GM18502 (cell line): ENCODE measurements at regions not wholly inside any gene's neighbourhood (a gene's known extent, or its start where the extent isn't known, plus 50 kb on each side); places are given as distances from the start of the nearest gene placed in this dataset.

Experiments used
- ATAC-seq: cut with Tn5 transposase; IDR thresholded peaks from one replicate; pipeline ENCODE4 v1.9.1; 2021; ENCODE audit warnings: mild to moderate bottlenecking; ENCODE audit not compliant: unreplicated experiment, poor library complexity

DNA sequence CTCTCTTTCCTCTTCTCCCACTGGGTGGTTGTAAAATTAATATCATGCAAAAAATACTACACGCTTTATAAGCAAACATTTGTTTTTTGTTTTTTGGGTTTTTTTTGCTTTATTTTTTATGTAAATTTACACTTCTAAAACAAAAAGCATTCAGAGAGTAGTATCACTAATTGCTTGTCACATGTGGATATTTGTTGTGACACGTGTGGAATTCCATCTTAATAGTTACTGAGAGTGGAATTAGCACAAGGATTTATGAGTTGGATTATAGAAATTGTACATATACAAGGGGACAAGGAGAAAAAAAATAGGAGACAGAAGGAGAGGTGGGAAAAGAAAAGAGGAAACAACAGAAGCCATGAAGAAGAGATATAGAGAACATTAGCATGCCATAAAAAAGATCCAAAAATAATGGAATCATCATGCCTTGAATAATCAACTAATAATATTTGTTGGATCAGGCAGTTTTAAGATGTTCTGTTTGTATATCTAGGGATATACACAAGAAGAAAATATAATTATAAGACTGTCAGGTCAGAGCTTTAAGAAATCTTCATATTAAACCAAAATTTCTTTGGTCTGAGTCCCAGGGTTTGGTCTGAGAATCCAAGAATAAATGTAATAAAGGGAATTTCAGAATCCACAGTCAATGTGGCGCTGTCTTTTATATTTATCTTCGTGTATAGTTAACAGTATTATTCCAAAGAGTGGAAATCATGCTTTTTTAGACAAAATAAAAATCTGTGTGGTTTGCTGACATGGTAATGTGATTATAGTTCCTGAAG lies 98.5 kb upstream of the INTU start:
- no peak for ATAC-seq

DNA sequence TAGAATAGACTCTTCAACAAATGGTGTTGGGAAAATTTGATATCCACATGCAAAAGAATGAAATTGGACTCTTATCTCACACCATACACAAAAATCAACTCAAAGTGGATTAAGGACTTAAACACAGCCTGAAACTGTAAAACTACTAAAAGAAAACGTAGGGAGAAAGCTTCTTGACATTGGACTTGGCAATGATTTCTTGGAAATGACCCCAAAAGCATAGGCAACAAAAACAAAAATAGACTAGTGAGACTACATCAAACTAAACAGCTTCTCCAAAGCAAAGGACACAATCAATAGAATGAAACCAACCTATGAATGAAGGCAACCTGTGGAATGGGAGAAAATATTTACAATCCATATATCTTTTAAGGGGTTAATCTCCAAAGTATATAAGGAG lies 94.7 kb upstream of the INTU start:
- ATAC-seq: no peak

DNA sequence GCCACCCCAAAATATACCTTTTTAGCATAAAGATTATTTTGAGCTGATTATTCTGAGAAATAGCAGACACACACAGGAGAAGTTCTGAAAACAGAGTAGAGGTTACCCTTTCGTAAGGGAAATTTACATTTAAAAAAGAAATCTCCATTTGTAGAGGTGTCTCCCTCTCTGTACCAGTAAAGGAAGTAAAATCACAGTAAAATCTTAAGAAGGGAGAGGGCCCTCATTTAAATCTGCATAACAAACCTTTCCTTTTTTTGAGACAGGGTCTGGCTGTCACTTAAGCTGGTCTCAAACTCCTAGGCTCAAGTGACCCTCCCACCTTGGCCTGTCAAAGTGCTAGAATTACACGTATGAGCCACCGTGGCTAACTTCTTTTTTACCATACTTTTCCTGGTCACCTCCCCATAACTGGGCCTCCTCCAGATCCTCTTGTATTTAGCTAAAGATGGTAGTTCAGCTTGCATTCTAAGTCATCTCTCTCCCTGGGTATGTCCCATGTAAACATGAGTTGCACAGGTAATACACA lies 92.2 kb upstream of the INTU start:
- ATAC-seq: no peak

DNA sequence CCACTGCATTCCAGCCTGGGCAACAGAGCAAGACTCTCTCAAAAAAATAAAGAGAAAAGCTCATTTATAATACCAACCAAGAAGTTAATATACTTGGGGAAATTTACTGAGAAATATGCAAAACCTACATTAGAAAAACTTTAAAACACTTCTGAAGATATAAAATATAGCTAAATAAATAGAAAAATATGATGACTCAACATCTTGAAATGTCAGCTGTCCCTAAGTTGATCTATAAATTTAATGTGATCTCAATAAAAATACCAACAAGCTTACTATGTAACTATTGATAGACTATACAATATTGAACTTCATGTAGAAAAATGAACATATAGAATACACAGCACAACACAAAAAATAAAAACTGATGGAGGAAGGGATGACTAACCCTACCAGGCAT lies 87.5 kb upstream of the INTU start:
- no peak for ATAC-seq

DNA sequence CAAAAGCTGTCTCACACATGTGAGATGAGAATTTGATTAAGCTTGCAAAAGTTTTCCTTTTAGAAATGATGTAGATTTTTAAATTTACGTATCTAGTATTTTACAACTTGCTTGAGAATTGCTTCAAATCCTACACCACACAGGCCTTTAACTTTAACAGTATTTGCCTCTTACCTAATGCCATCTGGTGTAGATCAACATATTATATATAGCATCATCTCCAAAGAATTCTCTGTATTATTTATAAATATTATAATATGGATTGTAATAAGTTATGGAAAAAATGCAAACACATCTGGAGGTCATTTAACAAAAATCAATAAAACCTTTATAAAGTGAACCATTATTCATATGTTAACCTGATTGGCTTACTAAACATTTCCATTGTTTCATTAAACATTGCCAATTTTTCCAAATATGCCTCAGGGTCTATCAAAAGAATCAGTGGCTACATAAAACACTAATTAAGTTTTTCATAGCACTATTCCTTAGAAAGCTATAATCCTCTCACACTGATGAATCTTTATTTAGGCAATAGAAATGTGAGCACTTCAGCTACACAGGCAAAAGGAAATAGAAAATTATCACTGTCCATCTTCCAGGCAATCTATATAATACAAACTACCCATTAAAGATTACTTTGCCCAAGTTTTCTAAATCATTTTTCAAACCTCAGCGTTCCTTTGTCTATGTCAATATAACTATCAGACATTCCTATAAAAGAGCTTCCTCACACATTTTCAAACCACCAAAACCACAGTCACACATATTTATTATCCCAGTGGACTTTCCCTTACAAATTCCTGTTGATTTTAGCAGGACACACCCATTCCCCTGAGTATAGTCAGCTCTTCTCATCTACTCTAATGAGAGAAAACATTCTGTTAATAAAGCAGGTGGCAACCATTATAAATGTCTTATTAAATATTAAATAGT lies 83.5 kb upstream of the INTU start:
- no peak for ATAC-seq

DNA sequence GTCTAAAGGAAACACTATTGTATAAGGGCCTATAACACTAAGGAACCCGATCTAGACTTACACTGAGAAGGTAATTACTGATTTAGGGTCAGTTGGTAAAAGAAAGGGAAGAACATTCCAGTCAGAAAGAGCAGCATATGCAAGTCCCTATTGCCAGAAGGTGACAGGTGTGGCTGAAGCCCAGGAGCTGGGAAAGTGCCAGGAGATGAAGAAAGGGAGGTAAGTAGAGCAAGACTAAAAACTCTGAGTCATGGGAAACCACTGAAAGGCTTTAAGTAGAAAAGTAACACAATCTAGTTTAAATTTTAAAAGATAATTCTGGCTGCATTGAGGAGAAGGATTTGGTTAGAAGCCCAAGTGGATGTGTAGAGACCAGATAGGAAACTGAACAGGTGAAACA lies 77.7 kb upstream of the INTU start:
- ATAC-seq: no peak

DNA sequence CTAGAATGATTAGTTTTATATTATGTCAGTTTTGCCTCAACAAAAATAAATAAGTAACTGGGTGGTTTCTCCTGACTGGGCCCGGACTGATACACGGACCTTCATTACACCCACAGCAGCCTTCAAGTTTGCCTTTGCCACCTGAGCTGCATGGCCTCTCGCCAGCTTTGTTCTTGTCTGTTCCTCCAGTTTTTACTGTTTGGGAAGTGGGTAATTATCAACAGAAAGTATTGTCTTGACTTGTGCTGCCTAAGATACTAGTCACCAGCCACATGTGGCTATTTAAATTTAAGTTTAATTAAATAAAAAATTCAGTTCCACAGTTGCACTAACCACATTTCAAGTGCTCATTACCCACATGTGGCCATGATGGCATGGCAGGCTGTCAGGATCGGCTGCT lies 74.7 kb upstream of the INTU start:
- ATAC-seq: no peak

DNA sequence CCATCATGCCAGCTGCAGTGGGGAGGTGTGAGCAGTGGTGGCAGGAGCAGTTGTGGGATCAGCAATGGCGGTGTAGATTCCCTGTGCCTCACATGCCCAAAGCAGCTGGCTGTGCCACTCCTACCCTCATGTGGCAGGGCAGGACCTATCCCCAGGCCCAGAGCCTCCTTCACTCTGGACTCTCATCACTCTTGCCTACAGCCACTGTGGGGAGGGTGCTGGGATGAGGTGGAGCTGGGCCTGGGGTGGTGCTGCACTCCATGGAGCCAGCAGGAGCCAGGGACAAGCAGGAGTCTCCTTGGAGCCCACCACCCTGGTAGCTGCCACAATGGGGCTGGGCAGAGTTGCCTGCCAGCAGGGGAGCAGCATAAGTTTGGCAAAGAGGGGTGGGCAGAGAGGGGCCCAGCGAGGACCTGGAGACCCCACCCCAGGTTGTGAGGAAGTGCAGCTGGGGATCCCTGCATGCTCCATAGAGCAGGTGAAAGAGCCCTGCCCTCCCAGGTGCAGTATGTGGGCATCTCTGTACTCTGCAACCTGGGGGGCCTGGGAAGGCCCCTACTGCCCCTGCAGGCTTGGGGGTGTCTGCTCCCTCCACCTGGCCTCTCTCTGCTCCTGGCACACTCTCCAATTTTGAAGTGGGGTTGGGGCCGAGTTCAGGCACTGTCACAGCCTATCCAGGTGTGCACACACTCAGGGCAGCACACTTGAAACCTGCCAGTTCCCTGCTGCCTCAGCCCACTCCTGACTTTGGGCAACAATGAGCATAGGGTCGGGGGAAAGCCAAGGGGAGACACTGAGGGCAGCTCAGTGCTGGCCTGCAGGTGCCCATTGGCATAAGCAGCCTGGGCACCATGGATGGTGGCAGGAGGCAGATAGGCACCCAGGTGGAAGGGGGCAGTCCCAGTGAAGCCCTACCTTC lies 74.0 kb upstream of the INTU start:
- ATAC-seq: no peak

DNA sequence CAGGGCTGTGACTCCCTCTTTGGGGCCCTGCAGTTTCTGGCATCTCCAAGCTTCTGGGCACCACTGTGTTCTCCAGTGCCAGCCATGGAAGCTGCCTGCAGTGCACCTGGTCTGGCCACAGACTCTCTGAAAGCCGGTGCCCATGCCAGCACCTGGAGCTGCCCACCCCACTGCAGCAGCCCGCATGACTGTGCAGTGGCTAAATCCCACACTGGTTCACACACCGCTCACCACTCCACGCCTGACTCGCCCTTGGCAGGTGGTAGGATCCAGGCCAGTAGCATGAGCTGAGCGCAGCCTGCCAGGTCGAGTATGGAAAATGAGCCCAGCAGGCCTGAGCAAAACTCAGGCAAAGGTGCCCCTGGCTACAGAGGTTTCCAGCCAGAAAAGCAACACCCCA lies 72.8 kb upstream of the INTU start:
- no peak for ATAC-seq

DNA sequence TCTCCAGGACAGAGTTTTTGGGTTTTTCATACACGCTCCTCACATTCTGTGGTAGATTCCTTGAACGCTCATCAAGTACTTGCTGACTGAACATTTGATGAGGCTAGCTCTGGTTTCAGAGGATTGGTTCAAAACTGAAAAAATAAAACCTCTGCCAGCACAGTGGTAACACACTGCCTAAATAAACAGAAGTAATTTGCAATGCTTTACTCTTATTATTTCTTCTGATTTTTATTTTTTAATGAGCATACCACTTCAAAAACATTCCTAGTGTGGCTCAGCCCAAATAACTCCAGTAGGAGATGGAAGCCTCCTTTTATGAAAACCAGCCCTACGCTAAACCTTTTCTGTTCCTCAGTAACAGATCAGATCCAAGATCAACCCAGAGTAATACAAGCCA lies 72.0 kb upstream of the INTU start:
- no peak for ATAC-seq

DNA sequence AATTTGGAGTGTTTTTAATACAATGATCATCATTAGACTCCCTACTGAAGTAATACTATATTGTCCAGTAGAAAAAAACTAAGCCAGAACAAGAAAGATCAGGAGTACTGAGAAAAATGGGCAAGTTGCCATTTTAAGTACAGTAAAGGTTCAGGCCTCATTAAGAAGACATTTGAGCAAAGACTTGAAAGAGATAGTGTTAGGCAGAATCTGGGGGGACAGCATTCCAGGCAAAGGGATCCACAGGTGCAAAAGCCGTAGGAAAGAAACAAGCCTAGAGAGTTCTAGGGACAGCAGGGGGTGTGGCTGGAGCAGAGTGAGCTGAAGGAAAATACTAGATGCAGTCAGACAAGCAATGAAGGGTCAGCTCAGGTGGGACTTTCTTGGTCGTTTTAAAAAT lies 58.1 kb upstream of the INTU start:
- ATAC-seq: no peak

DNA sequence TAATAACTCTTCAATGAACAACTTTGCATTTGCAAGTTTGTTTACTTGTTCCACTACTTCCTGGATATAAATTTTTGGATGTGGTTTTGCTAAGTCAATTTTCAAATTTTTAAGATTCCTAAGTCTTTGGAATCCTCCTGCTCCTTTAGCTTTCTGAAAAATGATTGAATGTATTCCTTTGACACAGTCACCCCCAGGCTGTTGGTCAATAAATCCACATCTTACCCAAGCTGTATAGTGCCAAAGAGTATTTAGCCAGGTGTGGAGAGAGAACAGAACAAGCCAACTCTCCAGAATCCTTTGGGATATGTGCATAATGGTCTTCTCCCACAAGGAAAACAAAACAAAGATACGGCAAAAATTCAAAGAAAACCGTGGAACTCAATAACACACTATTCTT lies 56.9 kb upstream of the INTU start:
- no peak for ATAC-seq

DNA sequence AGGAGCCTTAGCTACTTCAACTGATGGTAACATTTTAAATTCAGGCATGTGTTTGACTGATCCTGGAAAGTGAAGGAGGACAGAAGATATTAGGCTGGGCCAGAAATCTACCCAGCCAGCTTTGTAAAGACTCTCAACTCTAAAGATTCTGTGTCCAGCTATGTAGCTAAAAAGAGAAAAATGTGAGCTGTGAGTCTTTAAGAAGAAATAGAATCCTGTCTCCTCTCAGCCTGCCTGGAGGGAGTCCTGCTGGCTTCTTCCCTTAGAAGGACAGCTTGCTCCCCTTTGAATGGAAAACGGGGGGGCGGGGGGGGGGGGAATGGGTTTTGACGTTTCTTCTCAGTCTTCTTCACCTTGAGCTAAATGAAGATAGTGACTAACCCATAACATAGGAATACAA lies 54.3 kb upstream of the INTU start:
- no peak for ATAC-seq

DNA sequence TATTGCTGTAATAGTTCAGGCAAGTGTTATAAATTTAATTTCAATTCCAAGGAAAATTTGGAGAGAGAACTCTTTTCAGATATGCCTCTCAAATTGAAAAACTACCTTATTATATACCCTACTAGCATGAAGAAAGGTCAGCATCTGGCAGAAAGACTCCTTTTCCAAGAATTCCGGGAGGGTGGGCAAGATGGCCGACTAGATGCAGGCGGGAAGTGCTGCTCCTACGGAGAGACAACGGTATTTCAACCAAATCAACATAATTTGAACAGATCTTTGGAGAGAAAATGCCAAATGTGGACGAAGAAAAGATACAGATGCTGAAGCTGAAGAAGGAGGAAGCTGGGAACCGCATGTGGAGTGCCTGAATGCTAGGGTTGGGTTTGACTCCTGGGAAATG lies 53.8 kb upstream of the INTU start:
- ATAC-seq: no peak

DNA sequence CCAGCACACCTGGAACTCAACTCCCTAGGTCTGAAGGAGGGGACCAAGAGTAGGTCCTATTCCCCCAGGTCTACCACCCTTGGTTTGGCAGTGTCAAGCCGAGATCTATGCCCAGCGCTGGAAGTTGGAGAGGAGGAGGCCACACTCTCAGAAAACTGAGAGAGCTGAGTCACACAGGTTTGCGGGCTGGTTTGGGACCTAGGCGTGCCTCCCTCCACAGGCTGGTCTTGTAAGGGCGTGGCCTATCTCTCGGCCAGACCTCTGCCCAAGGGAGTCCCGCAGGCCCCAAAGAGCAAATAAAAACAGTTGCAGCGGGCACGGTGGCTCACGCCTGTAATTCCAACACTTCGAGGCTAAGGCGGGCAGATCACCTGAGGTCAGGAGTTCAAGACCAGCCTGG lies 52.9 kb upstream of the INTU start:
- ATAC-seq: no peak

DNA sequence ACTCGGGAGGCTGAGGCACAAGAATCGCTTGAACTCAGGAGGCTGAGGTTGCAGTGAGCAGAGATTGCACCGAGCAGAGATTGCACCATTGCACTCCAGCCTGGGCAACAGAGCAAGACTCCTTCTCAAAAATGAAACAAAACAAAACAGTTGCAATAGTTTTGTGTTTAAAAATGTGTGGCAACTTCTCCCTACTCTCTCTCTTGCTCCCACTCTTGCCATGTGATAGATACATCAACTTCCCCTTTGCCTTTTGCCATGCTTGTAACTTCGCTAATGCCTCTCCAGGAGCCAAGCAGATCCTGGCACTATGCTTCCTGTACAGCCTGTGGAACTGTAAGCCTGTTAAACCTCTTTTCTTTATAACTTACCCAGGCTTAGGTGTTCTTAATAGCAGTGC lies 52.5 kb upstream of the INTU start:
- ATAC-seq: no peak

DNA sequence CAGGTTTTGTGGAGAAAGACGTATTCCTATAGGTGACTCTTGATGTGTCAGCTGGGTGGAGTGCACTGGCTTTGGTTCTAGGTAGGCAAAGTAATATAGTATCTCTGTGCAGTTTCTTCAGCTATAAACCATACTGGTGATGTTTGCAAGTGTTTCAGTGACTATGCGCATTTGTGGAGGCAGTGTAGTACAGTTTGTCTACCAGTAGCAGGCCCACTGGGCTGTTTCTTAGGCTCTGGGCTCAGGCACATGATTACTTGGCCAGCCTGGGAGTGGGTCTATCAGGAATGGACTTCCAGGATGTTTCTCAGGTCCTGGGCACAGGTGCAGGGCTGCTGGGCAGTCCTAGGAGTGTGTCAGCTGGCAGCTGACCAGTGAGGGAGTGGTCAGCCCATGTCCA lies 51.9 kb upstream of the INTU start:
- ATAC-seq: no peak
